ENCODE measurements at regions not wholly inside any gene's neighbourhood (a gene's known extent, or its start where the extent isn't known, plus 50 kb on each side); places are given as distances from the start of the nearest gene placed in this dataset.

DNA sequence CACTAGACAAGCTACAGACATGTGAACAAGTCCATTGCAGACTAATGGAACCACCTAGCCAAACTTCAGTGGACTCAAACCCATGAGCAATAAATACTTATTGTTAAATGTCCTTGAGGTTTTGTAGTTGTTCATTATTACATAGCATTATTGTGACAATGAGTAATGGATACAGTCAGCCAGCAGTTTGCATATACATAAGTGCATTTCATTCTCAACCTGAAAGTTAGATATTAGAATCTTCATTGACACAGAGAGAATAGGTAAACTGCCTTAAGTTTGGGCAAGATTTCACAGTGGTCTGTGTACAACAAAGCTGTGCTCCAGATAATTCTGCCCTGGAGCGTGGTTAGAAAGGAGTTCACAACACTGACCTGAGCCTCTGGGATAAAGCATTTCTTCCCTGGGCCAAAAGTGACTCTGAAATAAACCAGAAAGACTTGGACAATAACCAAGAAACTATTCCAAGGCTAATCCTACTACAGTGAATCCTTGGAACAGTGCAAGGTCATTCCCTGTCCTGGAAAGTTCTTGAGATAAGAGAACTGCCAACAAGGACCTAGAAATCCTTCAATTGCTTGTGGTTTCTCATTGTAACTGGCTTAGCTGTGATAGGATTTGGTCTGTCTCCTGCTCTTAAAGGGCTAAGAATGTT, 225.5 kb upstream of the STT3B start:
- Histone ChIP-seq H3K36me3 (ENCODE audit: low read depth) (no peaks in the 10 kb centered on the region), H3K4me1 (ENCODE audit: insufficient read depth) (no peaks in the 10 kb centered on the region), H3K4me3 (no peak overlapping the region), H3F3A (ENCODE audit: insufficient read depth) (no peaks in the 10 kb centered on the region), H3K79me2 (ENCODE audit: insufficient read depth) (no peaks in the 10 kb centered on the region), H3K4me2 (ENCODE audit: unreplicated experiment) (no peak overlapping the region), H4K20me1 (ENCODE audit: insufficient read depth) (no peaks in the 10 kb centered on the region), H3K9ac (no peak overlapping the region), H3K9me2 (ENCODE audit: insufficient read depth) (peaks cover 3% of the 10 kb centered on the region; the same call in 1 of the 2 replicates), H2AFZ (no peak overlapping the region), H3K9me3 (ENCODE audit: low read depth) (no peaks in the 10 kb centered on the region), H3K27me3 (replicated peaks; ENCODE audit: insufficient read depth) (no peaks in the 10 kb centered on the region), H3K27ac (no peak overlapping the region)
- in situ Hi-C loops (cut with MboI): no loop called here
- no peak for TF ChIP-seq EZH2phosphoT487 (IDR thresholded peaks at IDR 0.05; ENCODE audit: insufficient read depth, low read depth)
- no peak for TF ChIP-seq EZH2 (IDR thresholded peaks at IDR 0.05; ENCODE audit: insufficient read depth, poor library complexity, severe bottlenecking)
- WGBS, 2 experiments (ENCODE audit: low coverage in 1 of 2, low lambda C conversion rate in 2 of 2, missing lambda C conversion rate in 2 of 2): 63 to 65% methylated on average over 1 of the region's 1 CpG
- no peak for DNase-seq

DNA sequence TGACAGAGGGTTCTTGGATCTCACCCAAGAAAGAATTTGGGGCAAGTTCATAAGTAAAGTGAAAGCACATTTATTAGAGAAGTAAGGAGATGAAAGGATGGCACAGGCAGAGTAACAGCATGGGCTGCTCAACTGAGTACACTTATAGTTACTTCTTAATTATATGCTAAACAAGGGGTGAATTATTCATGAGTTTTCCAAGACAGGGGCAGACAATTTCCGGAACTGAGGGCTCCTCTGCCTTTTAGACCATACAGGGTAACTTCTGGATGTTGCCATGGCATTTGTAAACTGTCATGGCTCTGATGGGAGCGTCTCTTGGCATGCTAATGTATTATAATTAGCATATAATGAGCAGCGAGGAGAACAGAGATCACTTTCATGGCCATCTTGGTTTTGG, 221.2 kb upstream of the STT3B start:
- Histone ChIP-seq H3K9ac (no peak overlapping the region), H3K4me2 (ENCODE audit: unreplicated experiment) (no peak overlapping the region), H3K9me3 (ENCODE audit: low read depth) (no peaks in the 10 kb centered on the region), H3K4me3 (no peak overlapping the region), H3K79me2 (ENCODE audit: insufficient read depth) (no peaks in the 10 kb centered on the region), H3K36me3 (ENCODE audit: low read depth) (no peaks in the 10 kb centered on the region), H2AFZ (no peak overlapping the region), H3K9me2 (ENCODE audit: insufficient read depth) (peaks cover 3% of the 10 kb centered on the region; the same call in 1 of the 2 replicates), H3F3A (ENCODE audit: insufficient read depth) (no peaks in the 10 kb centered on the region), H3K27ac (no peak overlapping the region), H4K20me1 (ENCODE audit: insufficient read depth) (no peaks in the 10 kb centered on the region), H3K4me1 (ENCODE audit: insufficient read depth) (no peaks in the 10 kb centered on the region), H3K27me3 (replicated peaks; ENCODE audit: insufficient read depth) (no peaks in the 10 kb centered on the region)
- 74 to 84% methylated on average over 3 of the region's 3 CpGs for WGBS, 2 experiments (ENCODE audit: low coverage in 1 of 2, low lambda C conversion rate in 2 of 2, missing lambda C conversion rate in 2 of 2)
- no peak for DNase-seq
- TF ChIP-seq EZH2phosphoT487 (IDR thresholded peaks at IDR 0.05; ENCODE audit: insufficient read depth, low read depth): no peak
- TF ChIP-seq EZH2 (IDR thresholded peaks at IDR 0.05; ENCODE audit: insufficient read depth, poor library complexity, severe bottlenecking): no peak
- in situ Hi-C loops (cut with MboI): no loop called here

DNA sequence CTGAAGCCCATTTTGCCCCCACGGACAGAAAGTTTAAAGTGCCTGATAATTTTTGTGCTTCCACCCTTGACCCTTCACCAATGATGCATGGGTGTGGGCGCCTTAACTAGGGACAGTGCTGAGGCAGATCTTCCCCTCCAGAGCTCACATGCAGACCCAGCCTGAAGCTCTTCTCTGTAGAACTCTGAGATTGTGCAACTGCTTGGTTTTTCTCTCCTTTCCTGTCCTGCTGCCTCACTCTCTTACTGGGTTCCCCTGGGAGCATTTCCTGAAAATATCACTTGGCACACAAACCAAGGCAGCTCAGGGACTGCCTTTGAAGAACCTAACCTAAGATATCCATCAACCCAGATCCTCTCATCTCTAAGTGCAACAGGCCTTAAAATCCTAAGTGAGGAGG, 220.3 kb upstream of the STT3B start:
- Histone ChIP-seq H3K4me3 (no peak overlapping the region), H3K27ac (no peak overlapping the region), H3K4me1 (ENCODE audit: insufficient read depth) (no peaks in the 10 kb centered on the region), H3K9me3 (ENCODE audit: low read depth) (no peaks in the 10 kb centered on the region), H3F3A (ENCODE audit: insufficient read depth) (no peaks in the 10 kb centered on the region), H3K9ac (no peak overlapping the region), H3K9me2 (ENCODE audit: insufficient read depth) (peaks cover 3% of the 10 kb centered on the region; the same call in 1 of the 2 replicates), H3K36me3 (ENCODE audit: low read depth) (no peaks in the 10 kb centered on the region), H2AFZ (no peak overlapping the region), H3K4me2 (ENCODE audit: unreplicated experiment) (no peak overlapping the region), H3K27me3 (replicated peaks; ENCODE audit: insufficient read depth) (no peaks in the 10 kb centered on the region), H4K20me1 (ENCODE audit: insufficient read depth) (no peaks in the 10 kb centered on the region), H3K79me2 (ENCODE audit: insufficient read depth) (no peaks in the 10 kb centered on the region)
- in situ Hi-C loops (cut with MboI): no loop called here
- peak; percentile 41 for DNase-seq
- TF ChIP-seq EZH2 (IDR thresholded peaks at IDR 0.05; ENCODE audit: insufficient read depth, poor library complexity, severe bottlenecking): no peak
- no peak for TF ChIP-seq EZH2phosphoT487 (IDR thresholded peaks at IDR 0.05; ENCODE audit: insufficient read depth, low read depth)
- 66 to 69% methylated on average over 2 of the region's 2 CpGs for WGBS, 2 experiments (ENCODE audit: low coverage in 1 of 2, low lambda C conversion rate in 2 of 2, missing lambda C conversion rate in 2 of 2)

DNA sequence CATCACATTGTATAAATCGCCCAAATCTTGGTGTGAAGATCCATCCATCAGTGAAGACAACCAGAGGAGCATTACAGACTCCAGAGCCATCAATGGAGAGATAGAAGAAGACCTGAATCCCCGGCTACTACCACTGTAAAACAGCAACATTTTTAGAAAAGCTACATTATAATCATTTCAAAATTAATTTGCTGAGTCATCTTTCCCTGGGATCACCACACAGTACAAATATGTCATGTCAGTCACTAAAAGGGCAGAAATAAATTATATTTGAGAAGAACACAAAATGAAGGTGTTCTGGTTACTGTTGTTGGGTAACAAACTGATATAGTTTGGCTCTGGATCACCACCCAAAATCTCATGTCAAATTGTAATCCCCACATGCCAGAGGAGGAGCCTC, 218.5 kb upstream of the STT3B start:
- Histone ChIP-seq H3K4me2 (ENCODE audit: unreplicated experiment) (no peak overlapping the region), H3K36me3 (ENCODE audit: low read depth) (no peaks in the 10 kb centered on the region), H3K4me1 (ENCODE audit: insufficient read depth) (no peaks in the 10 kb centered on the region), H3K27ac (no peak overlapping the region), H3F3A (ENCODE audit: insufficient read depth) (no peaks in the 10 kb centered on the region), H3K9ac (no peak overlapping the region), H3K9me3 (ENCODE audit: low read depth) (no peaks in the 10 kb centered on the region), H3K79me2 (ENCODE audit: insufficient read depth) (no peaks in the 10 kb centered on the region), H2AFZ (no peak overlapping the region), H3K9me2 (ENCODE audit: insufficient read depth) (peaks cover 1% of the 10 kb centered on the region; the same call in 1 of the 2 replicates), H4K20me1 (ENCODE audit: insufficient read depth) (no peaks in the 10 kb centered on the region), H3K4me3 (no peak overlapping the region), H3K27me3 (replicated peaks; ENCODE audit: insufficient read depth) (no peaks in the 10 kb centered on the region)
- WGBS, 2 experiments (ENCODE audit: low coverage in 1 of 2, low lambda C conversion rate in 2 of 2, missing lambda C conversion rate in 2 of 2): 79% methylated on average over 2 of the region's 2 CpGs
- in situ Hi-C loops (cut with MboI): no loop called here
- DNase-seq: no peak
- TF ChIP-seq EZH2 (IDR thresholded peaks at IDR 0.05; ENCODE audit: insufficient read depth, poor library complexity, severe bottlenecking) (no peak), EZH2phosphoT487 (IDR thresholded peaks at IDR 0.05; ENCODE audit: insufficient read depth, low read depth) (no peak)

Measured in GM23248 (cell line).